IPS DF 19.7 (cell line): ENCODE measurements at regions not wholly inside any gene's neighbourhood (a gene's known extent, or its start where the extent isn't known, plus 50 kb on each side); places are given as distances from the start of the nearest gene placed in this dataset.

ENCODE experiments used
- DNase-seq: peaks from one replicate; pipeline ENCODE4 v3.0.0-alpha.2; 2013; ENCODE audit warnings: low read depth, low spot score

- no peak for DNase-seq
These were observed 79.0 kb upstream of the TCF7L2 start for GRCh38 chr10:112871021-112871420.

GRCh38 chr10:112872728-112873127, 77.3 kb upstream of the TCF7L2 start:
- no peak for DNase-seq

GRCh38 chr10:112873541-112873940, 76.5 kb upstream of the TCF7L2 start:
- DNase-seq = no peak

GRCh38 chr10:112874982-112875381, 75.1 kb upstream of the TCF7L2 start:
- DNase-seq = no peak

- no peak for DNase-seq
These were observed 74.4 kb upstream of the TCF7L2 start for GRCh38 chr10:112875476-112876267.

- DNase-seq = no peak
These were observed 69.2 kb upstream of the TCF7L2 start for GRCh38 chr10:112880633-112881530.

- DNase-seq = no peak
These were observed 66.5 kb upstream of the TCF7L2 start for GRCh38 chr10:112883360-112884178.

- DNase-seq = no peak
These were observed 65.9 kb upstream of the TCF7L2 start for GRCh38 chr10:112884179-112884504.

- no peak for DNase-seq
These were observed 63.6 kb upstream of the TCF7L2 start for GRCh38 chr10:112886463-112886862.

GRCh38 chr10:112887968-112888367, 62.1 kb upstream of the TCF7L2 start:
- no peak for DNase-seq

GRCh38 chr10:112895292-112895691, 54.8 kb upstream of the TCF7L2 start:
- DNase-seq = no peak

GRCh38 chr10:112896273-112896672, 53.8 kb upstream of the TCF7L2 start:
- no peak for DNase-seq

GRCh38 chr10:112896722-112897121, 53.3 kb upstream of the TCF7L2 start:
- no peak for DNase-seq

- DNase-seq = peak; percentile 85
These were observed 51.3 kb upstream of the TCF7L2 start for GRCh38 chr10:112898540-112899390.

- DNase-seq = no peak
These were observed 50.5 kb upstream of the TCF7L2 start for GRCh38 chr10:112899391-112900065.
